GM23338 (cell line): ENCODE measurements at regions not wholly inside any gene's neighbourhood (a gene's known extent, or its start where the extent isn't known, plus 50 kb on each side); places are given as distances from the start of the nearest gene placed in this dataset.

ENCODE experiments used
- ATAC-seq: fragments of 200-7000 bp; cut with Tn5 transposase; 3 replicates; pipeline ENCODE4 v1.9.1; 2020
- DNase-seq: peaks from one replicate; pipeline ENCODE4 v3.0.0-alpha.2; 2015; ENCODE audit warnings: low spot score
- H2AFZ ChIP-seq: fragments of 200-600 bp; sonication (generic); 2 replicates; pipeline ENCODE4 v1.8.0; 2016; ENCODE audit warnings: antibody characterized with exemption, mild to moderate bottlenecking, moderate library complexity
- H3F3A ChIP-seq: fragments of 200-600 bp; sonication (generic); replicated peaks from 2 replicates; pipeline ENCODE4 v1.8.0; 2017; ENCODE audit warnings: antibody characterized with exemption, mixed run types, low read depth
- H3K27ac ChIP-seq: fragments of 200-600 bp; sonication (generic); 2 replicates; pipeline ENCODE4 v1.6.1; 2016; ENCODE audit warnings: low read depth
- H3K27me3 ChIP-seq: fragments of 200-600 bp; sonication (generic); 2 replicates; pipeline ENCODE4 v1.8.0; 2016; ENCODE audit warnings: mild to moderate bottlenecking, mixed run types, moderate library complexity; ENCODE audit not compliant: insufficient read depth
- H3K36me3 ChIP-seq: fragments of 200-600 bp; sonication (generic); 2 replicates; pipeline ENCODE4 v1.8.0; 2016; ENCODE audit warnings: mild to moderate bottlenecking; ENCODE audit not compliant: insufficient read depth
- H3K4me1 ChIP-seq: fragments of 200-600 bp; sonication (generic); 2 replicates; pipeline ENCODE4 v1.8.0; 2016; ENCODE audit warnings: mild to moderate bottlenecking, moderate library complexity; ENCODE audit not compliant: insufficient read depth
- H3K4me2 ChIP-seq: fragments of 200-600 bp; sonication (generic); 2 replicates; pipeline ENCODE4 v1.7.1; 2017; ENCODE audit warnings: mixed run types
- H3K4me3 ChIP-seq: fragments of 200-600 bp; sonication (generic); 2 replicates; pipeline ENCODE4 v1.6.1; 2016; ENCODE audit warnings: mixed run types
- H3K79me2 ChIP-seq: fragments of 200-600 bp; sonication (generic); replicated peaks from 2 replicates; pipeline ENCODE4 v1.8.0; 2017; ENCODE audit warnings: mild to moderate bottlenecking; ENCODE audit not compliant: insufficient read depth
- H3K9me2 ChIP-seq: fragments of 200-600 bp; sonication (generic); 2 replicates; pipeline ENCODE4 v1.8.0; 2017; ENCODE audit not compliant: insufficient read depth
- H4K20me1 ChIP-seq: fragments of 200-600 bp; sonication (generic); replicated peaks from 2 replicates; pipeline ENCODE4 v1.8.0; 2017; ENCODE audit warnings: mild to moderate bottlenecking; ENCODE audit not compliant: insufficient read depth
- H3K27ac Mint-ChIP-seq: 2 replicates; pipeline ENCODE4 v1.8.0; 2020; ENCODE audit warnings: inconsistent platforms, mild to moderate bottlenecking, moderate library complexity, mixed read lengths
- H3K27me3 Mint-ChIP-seq: 3 replicates; pipeline ENCODE4 v1.8.0; 2022; ENCODE audit warnings: low read depth, mild to moderate bottlenecking, moderate library complexity, mixed read lengths, inconsistent platforms; ENCODE audit not compliant: insufficient read depth, poor library complexity
- H3K36me3 Mint-ChIP-seq: 3 replicates; pipeline ENCODE4 v1.8.0; 2021; ENCODE audit warnings: low read depth, mild to moderate bottlenecking, inconsistent platforms, moderate library complexity, mixed read lengths
- H3K4me1 Mint-ChIP-seq: 3 replicates; pipeline ENCODE4 v1.8.0; 2020; ENCODE audit warnings: mild to moderate bottlenecking, inconsistent platforms, mixed read lengths
- H3K4me3 Mint-ChIP-seq: 3 replicates; pipeline ENCODE4 v1.8.0; 2021; ENCODE audit warnings: moderate library complexity, mild to moderate bottlenecking, inconsistent platforms, mixed read lengths
- H3K9me3 Mint-ChIP-seq: 3 replicates; pipeline ENCODE4 v1.8.0; 2020; ENCODE audit warnings: moderate library complexity, mild to moderate bottlenecking, inconsistent platforms, mixed read lengths
- CREB1 ChIP-seq: fragments of 250-450 bp; sonication (Bioruptor Pico); IDR thresholded peaks from 2 replicates; pipeline ENCODE4 v1.5.0; 2020; ENCODE audit warnings: low read depth, mild to moderate bottlenecking, moderate library complexity
- CTCF ChIP-seq, 2 experiments: fragments of 200-600 bp in 1 of 2; sonication (generic) in 1 of 2; conservative IDR thresholded peaks; 2 replicates each; pipeline versions ENCODE4 v1.5.1 to v1.6.1; 2016 to 2017; ENCODE audit warnings: antibody characterized with exemption in 2 of 2, low read depth in 2 of 2, mild to moderate bottlenecking in 2 of 2, moderate library complexity in 1 of 2
- EZH2 ChIP-seq: fragments of 200-600 bp; sonication (generic); IDR thresholded peaks from one replicate; pipeline ENCODE4 v1.8.0; 2017; ENCODE audit warnings: antibody characterized with exemption, mild to moderate bottlenecking, low read depth; ENCODE audit not compliant: unreplicated experiment
- EZH2phosphoT487 ChIP-seq: fragments of 200-600 bp; sonication (generic); IDR thresholded peaks from one replicate; pipeline ENCODE4 v1.8.1; 2018; ENCODE audit warnings: antibody characterized with exemption; ENCODE audit not compliant: unreplicated experiment
- JUNB ChIP-seq: IDR thresholded peaks from one replicate; pipeline ENCODE4 v1.6.1; 2016; ENCODE audit warnings: antibody characterized with exemption; ENCODE audit not compliant: unreplicated experiment
- NANOG ChIP-seq: IDR thresholded peaks from 2 replicates; pipeline ENCODE4 v1.6.1; 2016; ENCODE audit warnings: antibody characterized with exemption, borderline replicate concordance
- POLR2AphosphoS5 ChIP-seq: IDR thresholded peaks from 2 replicates; pipeline ENCODE4 v1.6.1; 2016; ENCODE audit warnings: antibody characterized with exemption, low read depth
- REST ChIP-seq: IDR thresholded peaks from one replicate; pipeline ENCODE4 v1.6.1; 2018; ENCODE audit warnings: antibody characterized with exemption; ENCODE audit not compliant: unreplicated experiment
- STAT1 ChIP-seq: IDR thresholded peaks from one replicate; pipeline ENCODE4 v1.6.1; 2016; ENCODE audit warnings: antibody characterized with exemption; ENCODE audit not compliant: unreplicated experiment
- ZNF114 ChIP-seq: fragments of 250-450 bp; sonication (Bioruptor Pico); IDR thresholded peaks from 2 replicates; pipeline ENCODE4 v1.5.0; 2020; ENCODE audit warnings: mild to moderate bottlenecking, moderate library complexity
- ZNF331 ChIP-seq: fragments of 250-450 bp; sonication (Bioruptor Pico); IDR thresholded peaks from 2 replicates; pipeline ENCODE4 v1.5.0; 2020; ENCODE audit warnings: low read depth, mild to moderate bottlenecking, moderate library complexity
- ZNF462 ChIP-seq: fragments of 250-450 bp; sonication (Bioruptor Pico); IDR thresholded peaks from 2 replicates; pipeline ENCODE4 v1.5.0; 2020; ENCODE audit warnings: mild to moderate bottlenecking, moderate library complexity

GRCh38 chr3:157981819-157982218, 124.4 kb downstream of the SHOX2 start (continued):
- TF ChIP-seq ZNF331 (CRISPR knock-in tag) (no peak), EZH2phosphoT487 (no peak), STAT1 (no peak), NANOG (no peak), JUNB (no peak)

GRCh38 chr3:157979022-157979421, 127.2 kb downstream of the SHOX2 start:
- Histone ChIP-seq H3K4me2 (no peak overlapping the region), H3K27ac (no peak overlapping the region), H3K4me1 (no peaks in the 10 kb centered on the region), H3K9me2 (no peaks in the 10 kb centered on the region), H3K36me3 (no peaks in the 10 kb centered on the region), H3K79me2 (no peaks in the 10 kb centered on the region), H3K27me3 (no peaks in the 10 kb centered on the region), H4K20me1 (no peaks in the 10 kb centered on the region), H3K4me3 (no peak overlapping the region), H2AFZ (no peak overlapping the region), H3F3A (no peaks in the 10 kb centered on the region)
- Mint-ChIP-seq H3K27me3 (peaks cover 2% of the 10 kb centered on the region), H3K36me3 (no peaks in the 10 kb centered on the region), H3K9me3 (no peaks in the 10 kb centered on the region), H3K4me1 (no peaks in the 10 kb centered on the region), H3K27ac (no peak overlapping the region), H3K4me3 (no peak overlapping the region)
- ATAC-seq (no peak), DNase-seq (no peak)
- TF ChIP-seq ZNF462 (CRISPR knock-in tag) (no peak), CTCF (conservative IDR thresholded peaks at IDR 0.05; ENCODE audit: low read depth in 2 of 2) (no peak), STAT1 (no peak), ZNF114 (no peak), JUNB (no peak), REST (no peak), EZH2 (no peak), CREB1 (CRISPR knock-in tag) (no peak), POLR2AphosphoS5 (no peak), NANOG (no peak), EZH2phosphoT487 (no peak)
